ENCODE measurements at regions not wholly inside any gene's neighbourhood (a gene's known extent, or its start where the extent isn't known, plus 50 kb on each side); places are given as distances from the start of the nearest gene placed in this dataset.

GRCh38 chr10:1911771-1912170, 174.4 kb upstream of the ADARB2 start:
- H2AK5ac ChIP-seq (ENCODE audit: low read depth, low read length), result no peak overlapping the region
- H3K79me1 ChIP-seq (ENCODE audit: low read depth, low read length), result no peaks in the 10 kb centered on the region
- H3K9ac ChIP-seq (ENCODE audit: low read depth, low read length, poor library complexity), result no peak overlapping the region
- H3K27me3 ChIP-seq (ENCODE audit: control insufficient read depth in 3 of 3, insufficient read depth in 3 of 3, low read depth in 1 of 3, low read length in 3 of 3), result no peaks in the 10 kb centered on the region
- H2AFZ ChIP-seq (ENCODE audit: low read length), result no peak overlapping the region
- H4K91ac ChIP-seq (ENCODE audit: low read depth, low read length, poor library complexity), result no peak overlapping the region
- no peak overlapping the region for H2BK5ac ChIP-seq (ENCODE audit: low read length)
- no peak overlapping the region for H2BK120ac ChIP-seq (ENCODE audit: low read depth, low read length)
- no peak overlapping the region for H3K4ac ChIP-seq (ENCODE audit: low read length)
- H3K23ac ChIP-seq (ENCODE audit: low read depth, low read length, poor library complexity), result no peak overlapping the region
- no peak overlapping the region for H2BK15ac ChIP-seq (ENCODE audit: low read length)
- H3K4me1 ChIP-seq (ENCODE audit: control insufficient read depth in 2 of 2, insufficient read depth in 1 of 2, low read depth in 1 of 2, low read length in 2 of 2), result no peaks in the 10 kb centered on the region
- H4K8ac ChIP-seq (ENCODE audit: low read depth, low read length), result no peak overlapping the region
- no peaks in the 10 kb centered on the region for H3K36me3 ChIP-seq (replicated peaks in 1 of 2; ENCODE audit: control insufficient read depth in 2 of 2, insufficient read depth in 2 of 2, low read length in 2 of 2)
- no peak overlapping the region for H2BK12ac ChIP-seq (ENCODE audit: low read length)
- no CpG with 5 or more reads among the region's 3 CpGs for WGBS, 2 donors (ENCODE audit: extremely low coverage in 2 of 2, insufficient read length in 2 of 2, insufficient replicate concordance in 1 of 2)
- no peak overlapping the region for H3K18ac ChIP-seq (ENCODE audit: low read length)
- no peak overlapping the region for H3K27ac ChIP-seq (replicated peaks; ENCODE audit: low read length)
- no peak overlapping the region for H3K4me3 ChIP-seq (ENCODE audit: low read length in 2 of 2)
- H3K9me3 ChIP-seq (replicated peaks in 1 of 2; ENCODE audit: control insufficient read depth in 2 of 2, insufficient read depth in 1 of 2, low read depth in 1 of 2, low read length in 2 of 2), result no peaks in the 10 kb centered on the region
- no peak for DNase-seq (ENCODE audit: low spot score)
- H3K4me2 ChIP-seq (ENCODE audit: insufficient read depth, low read length, poor library complexity, severe bottlenecking), result no peak overlapping the region
- no peak overlapping the region for H3K14ac ChIP-seq (ENCODE audit: low read length)

- no peak overlapping the region for H3K9ac ChIP-seq (ENCODE audit: low read depth, low read length, poor library complexity)
- WGBS, 2 donors (ENCODE audit: extremely low coverage in 2 of 2, insufficient read length in 2 of 2, insufficient replicate concordance in 1 of 2), result no CpG with 5 or more reads among the region's 4 CpGs
- H2BK5ac ChIP-seq (ENCODE audit: low read length), result no peak overlapping the region
- no peak overlapping the region for H2BK120ac ChIP-seq (ENCODE audit: low read depth, low read length)
- H3K4me1 ChIP-seq (ENCODE audit: control insufficient read depth in 2 of 2, insufficient read depth in 1 of 2, low read depth in 1 of 2, low read length in 2 of 2), result no peaks in the 10 kb centered on the region
- H3K18ac ChIP-seq (ENCODE audit: low read length), result no peak overlapping the region
- no peak overlapping the region for H3K4me2 ChIP-seq (ENCODE audit: insufficient read depth, low read length, poor library complexity, severe bottlenecking)
- H3K23ac ChIP-seq (ENCODE audit: low read depth, low read length, poor library complexity), result no peak overlapping the region
- H3K4me3 ChIP-seq (ENCODE audit: low read length in 2 of 2), result no peak overlapping the region
- no peak overlapping the region for H2BK15ac ChIP-seq (ENCODE audit: low read length)
- H4K91ac ChIP-seq (ENCODE audit: low read depth, low read length, poor library complexity), result no peak overlapping the region
- no peak overlapping the region for H2AFZ ChIP-seq (ENCODE audit: low read length)
- H3K4ac ChIP-seq (ENCODE audit: low read length), result no peak overlapping the region
- H2BK12ac ChIP-seq (ENCODE audit: low read length), result no peak overlapping the region
- H3K36me3 ChIP-seq (replicated peaks in 1 of 2; ENCODE audit: control insufficient read depth in 2 of 2, insufficient read depth in 2 of 2, low read length in 2 of 2), result no peaks in the 10 kb centered on the region
- no peak overlapping the region for H3K27ac ChIP-seq (replicated peaks; ENCODE audit: low read length)
- H2AK5ac ChIP-seq (ENCODE audit: low read depth, low read length), result no peak overlapping the region
- no peak overlapping the region for H4K8ac ChIP-seq (ENCODE audit: low read depth, low read length)
- DNase-seq (ENCODE audit: low spot score), result no peak
- H3K79me1 ChIP-seq (ENCODE audit: low read depth, low read length), result no peaks in the 10 kb centered on the region
- no peak overlapping the region for H3K14ac ChIP-seq (ENCODE audit: low read length)
- no peaks in the 10 kb centered on the region for H3K27me3 ChIP-seq (ENCODE audit: control insufficient read depth in 3 of 3, insufficient read depth in 3 of 3, low read depth in 1 of 3, low read length in 3 of 3)
- H3K9me3 ChIP-seq (replicated peaks in 1 of 2; ENCODE audit: control insufficient read depth in 2 of 2, insufficient read depth in 1 of 2, low read depth in 1 of 2, low read length in 2 of 2), result peaks cover 0 to 4% of the 10 kb centered on the region in 2 donors
Measured at GRCh38 chr10:1903982-1904381, 166.7 kb upstream of the ADARB2 start.

- Histone ChIP-seq H2AK5ac (ENCODE audit: low read depth, low read length) (no peak overlapping the region), H2BK12ac (ENCODE audit: low read length) (no peak overlapping the region), H4K8ac (ENCODE audit: low read depth, low read length) (no peak overlapping the region), H3K27ac (replicated peaks; ENCODE audit: low read length) (no peak overlapping the region), H3K23ac (ENCODE audit: low read depth, low read length, poor library complexity) (no peak overlapping the region), H3K79me1 (ENCODE audit: low read depth, low read length) (no peaks in the 10 kb centered on the region), H2AFZ (ENCODE audit: low read length) (no peak overlapping the region), H3K4me2 (ENCODE audit: insufficient read depth, low read length, poor library complexity, severe bottlenecking) (no peak overlapping the region), H2BK15ac (ENCODE audit: low read length) (no peak overlapping the region), H3K4me3 (ENCODE audit: low read length in 2 of 2) (no peak overlapping the region), H3K4ac (ENCODE audit: low read length) (no peak overlapping the region), H3K36me3 (replicated peaks in 1 of 2; ENCODE audit: control insufficient read depth in 2 of 2, insufficient read depth in 2 of 2, low read length in 2 of 2) (no peaks in the 10 kb centered on the region), H3K4me1 (ENCODE audit: control insufficient read depth in 2 of 2, insufficient read depth in 1 of 2, low read depth in 1 of 2, low read length in 2 of 2) (peaks cover 0 to 2% of the 10 kb centered on the region in 2 donors), H3K9ac (ENCODE audit: low read depth, low read length, poor library complexity) (no peak overlapping the region), H3K14ac (ENCODE audit: low read length) (no peak overlapping the region), H2BK5ac (ENCODE audit: low read length) (no peak overlapping the region), H2BK120ac (ENCODE audit: low read depth, low read length) (no peak overlapping the region), H3K18ac (ENCODE audit: low read length) (no peak overlapping the region), H4K91ac (ENCODE audit: low read depth, low read length, poor library complexity) (no peak overlapping the region), H3K9me3 (replicated peaks in 1 of 2; ENCODE audit: control insufficient read depth in 2 of 2, insufficient read depth in 1 of 2, low read depth in 1 of 2, low read length in 2 of 2) (peaks cover 0 to 4% of the 10 kb centered on the region in 2 donors), H3K27me3 (ENCODE audit: control insufficient read depth in 3 of 3, insufficient read depth in 3 of 3, low read depth in 1 of 3, low read length in 3 of 3) (no peaks in the 10 kb centered on the region)
- no CpG with 5 or more reads among the region's 5 CpGs for WGBS, 2 donors (ENCODE audit: extremely low coverage in 2 of 2, insufficient read length in 2 of 2, insufficient replicate concordance in 1 of 2)
- DNase-seq (ENCODE audit: low spot score), result no peak
Measured at GRCh38 chr10:1896153-1896552, 158.8 kb upstream of the ADARB2 start.

GRCh38 chr10:1895691-1896090, 158.4 kb upstream of the ADARB2 start:
- Histone ChIP-seq H3K9me3 (replicated peaks in 1 of 2; ENCODE audit: control insufficient read depth in 2 of 2, insufficient read depth in 1 of 2, low read depth in 1 of 2, low read length in 2 of 2) (peaks cover 0 to 4% of the 10 kb centered on the region in 2 donors), H3K36me3 (replicated peaks in 1 of 2; ENCODE audit: control insufficient read depth in 2 of 2, insufficient read depth in 2 of 2, low read length in 2 of 2) (no peaks in the 10 kb centered on the region), H3K4me3 (ENCODE audit: low read length in 2 of 2) (no peak overlapping the region), H3K4me1 (ENCODE audit: control insufficient read depth in 2 of 2, insufficient read depth in 1 of 2, low read depth in 1 of 2, low read length in 2 of 2) (peaks cover 0 to 2% of the 10 kb centered on the region in 2 donors), H3K23ac (ENCODE audit: low read depth, low read length, poor library complexity) (no peak overlapping the region), H3K79me1 (ENCODE audit: low read depth, low read length) (no peaks in the 10 kb centered on the region), H3K18ac (ENCODE audit: low read length) (no peak overlapping the region), H2BK5ac (ENCODE audit: low read length) (no peak overlapping the region), H2BK120ac (ENCODE audit: low read depth, low read length) (no peak overlapping the region), H3K4me2 (ENCODE audit: insufficient read depth, low read length, poor library complexity, severe bottlenecking) (no peak overlapping the region), H3K9ac (ENCODE audit: low read depth, low read length, poor library complexity) (no peak overlapping the region), H2BK12ac (ENCODE audit: low read length) (no peak overlapping the region), H2AFZ (ENCODE audit: low read length) (no peak overlapping the region), H3K4ac (ENCODE audit: low read length) (no peak overlapping the region), H4K8ac (ENCODE audit: low read depth, low read length) (no peak overlapping the region), H3K27me3 (ENCODE audit: control insufficient read depth in 3 of 3, insufficient read depth in 3 of 3, low read depth in 1 of 3, low read length in 3 of 3) (no peaks in the 10 kb centered on the region), H2AK5ac (ENCODE audit: low read depth, low read length) (no peak overlapping the region), H3K27ac (replicated peaks; ENCODE audit: low read length) (no peak overlapping the region), H3K14ac (ENCODE audit: low read length) (no peak overlapping the region), H4K91ac (ENCODE audit: low read depth, low read length, poor library complexity) (no peak overlapping the region), H2BK15ac (ENCODE audit: low read length) (no peak overlapping the region)
- no peak for DNase-seq (ENCODE audit: low spot score)
- whole genome bisulfite sequencing, 2 donors (ENCODE audit: extremely low coverage in 2 of 2, insufficient read length in 2 of 2, insufficient replicate concordance in 1 of 2), result no CpG with 5 or more reads among the region's 9 CpGs
